Stomach smooth muscle (tissue), 2 donors: ENCODE measurements at regions not wholly inside any gene's neighbourhood (a gene's known extent, or its start where the extent isn't known, plus 50 kb on each side); places are given as distances from the start of the nearest gene placed in this dataset.
"Not testable (repeated sequence)": the region's sequence is repeated elsewhere in the genome, so short reads cannot be mapped to it uniquely, and the experiment has no call there.

ENCODE experiments used
- H3K27ac ChIP-seq: one replicate; pipeline ENCODE4 v1.7.0; 2013; ENCODE audit warnings: mild to moderate bottlenecking, low read length, inconsistent platforms
- H3K27me3 ChIP-seq, 2 donors: one replicate each; pipeline ENCODE4 v1.7.0; 2013; ENCODE audit warnings: low read length in 2 of 2; ENCODE audit not compliant: insufficient read depth in 2 of 2, control insufficient read depth in 1 of 2
- H3K36me3 ChIP-seq, 2 donors: one replicate each; pipeline ENCODE4 v1.7.0; 2013; ENCODE audit warnings: low read length in 2 of 2; ENCODE audit not compliant: control insufficient read depth in 2 of 2, insufficient read depth in 2 of 2
- H3K4me1 ChIP-seq: one replicate; pipeline ENCODE4 v1.7.0; 2013; ENCODE audit warnings: low read length; ENCODE audit not compliant: control insufficient read depth, insufficient read depth
- H3K4me3 ChIP-seq, 2 donors: one replicate each; pipeline ENCODE4 v1.7.0; 2013; ENCODE audit warnings: low read length in 2 of 2
- H3K9ac ChIP-seq, 2 donors: one replicate each; pipeline ENCODE4 v1.7.0; 2013; ENCODE audit warnings: low read length in 2 of 2, mild to moderate bottlenecking in 1 of 2
- H3K9me3 ChIP-seq, 2 donors: one replicate each; pipeline ENCODE4 v1.7.0; 2013; ENCODE audit warnings: low read length in 2 of 2; ENCODE audit not compliant: control insufficient read depth in 2 of 2
- donor health status: healthy.
- donor health status: Pancreatic carcinoma.

GRCh38 chr11:87575088-87575487 lies 537.4 kb downstream of the TMEM135 start:
- Histone ChIP-seq H3K27me3 (no peaks in the 10 kb centered on the region), H3K9me3 (no peaks in the 10 kb centered on the region), H3K36me3 (no peaks in the 10 kb centered on the region), H3K9ac (no peak overlapping the region), H3K4me1 (no peaks in the 10 kb centered on the region), H3K27ac (no peak overlapping the region), H3K4me3 (no peak overlapping the region)

- H3K27me3 ChIP-seq: no peaks in the 10 kb centered on the region
- no peaks in the 10 kb centered on the region for H3K36me3 ChIP-seq
- no peak overlapping the region for H3K4me3 ChIP-seq
- H3K9ac ChIP-seq: no peak overlapping the region
- H3K9me3 ChIP-seq: no peaks in the 10 kb centered on the region
- H3K27ac ChIP-seq: no peak overlapping the region
- no peaks in the 10 kb centered on the region for H3K4me1 ChIP-seq
Observed at GRCh38 chr11:87574193-87574592, 536.5 kb downstream of the TMEM135 start.

- H3K36me3 ChIP-seq: no peaks in the 10 kb centered on the region
- H3K27ac ChIP-seq: no peak overlapping the region
- no peaks in the 10 kb centered on the region for H3K9me3 ChIP-seq
- no peak overlapping the region for H3K9ac ChIP-seq
- H3K4me1 ChIP-seq: no peaks in the 10 kb centered on the region
- H3K4me3 ChIP-seq: no peak overlapping the region
- no peaks in the 10 kb centered on the region for H3K27me3 ChIP-seq
Observed at GRCh38 chr11:87573708-87574107, 536.0 kb downstream of the TMEM135 start.

- no peaks in the 10 kb centered on the region for H3K27me3 ChIP-seq
- H3K27ac ChIP-seq: no peak overlapping the region
- H3K36me3 ChIP-seq: no peaks in the 10 kb centered on the region
- no peaks in the 10 kb centered on the region for H3K4me1 ChIP-seq
- no peak overlapping the region for H3K9ac ChIP-seq
- H3K4me3 ChIP-seq: no peak overlapping the region
- H3K9me3 ChIP-seq: no peaks in the 10 kb centered on the region
Observed at GRCh38 chr11:87572881-87573280, 535.1 kb downstream of the TMEM135 start.

GRCh38 chr11:87560352-87560751 lies 522.6 kb downstream of the TMEM135 start:
- Histone ChIP-seq H3K4me1 (no peaks in the 10 kb centered on the region), H3K9ac (no peak overlapping the region), H3K9me3 (no peaks in the 10 kb centered on the region), H3K27ac (no peak overlapping the region), H3K4me3 (no peak overlapping the region), H3K27me3 (no peaks in the 10 kb centered on the region), H3K36me3 (no peaks in the 10 kb centered on the region)

- not testable (repeated sequence) for H3K36me3 ChIP-seq, H3K9ac ChIP-seq, H3K27me3 ChIP-seq, H3K9me3 ChIP-seq, H3K27ac ChIP-seq, H3K4me3 ChIP-seq, H3K4me1 ChIP-seq
Observed at GRCh38 chr11:87559852-87560251, 522.1 kb downstream of the TMEM135 start.

GRCh38 chr11:87555101-87555500 lies 517.4 kb downstream of the TMEM135 start:
- Histone ChIP-seq H3K9me3 (no peaks in the 10 kb centered on the region), H3K4me1 (no peaks in the 10 kb centered on the region), H3K36me3 (no peaks in the 10 kb centered on the region), H3K27ac (no peak overlapping the region), H3K27me3 (no peaks in the 10 kb centered on the region), H3K9ac (no peak overlapping the region), H3K4me3 (no peak overlapping the region)

GRCh38 chr11:87548797-87549196 lies 511.1 kb downstream of the TMEM135 start:
- Histone ChIP-seq H3K9ac (no peak overlapping the region), H3K36me3 (no peaks in the 10 kb centered on the region), H3K4me1 (no peaks in the 10 kb centered on the region), H3K27me3 (no peaks in the 10 kb centered on the region), H3K9me3 (no peaks in the 10 kb centered on the region), H3K27ac (no peak overlapping the region), H3K4me3 (no peak overlapping the region)

GRCh38 chr11:87545858-87546257 lies 508.1 kb downstream of the TMEM135 start:
- no peak overlapping the region for H3K9ac ChIP-seq
- H3K27ac ChIP-seq: no peak overlapping the region
- no peak overlapping the region for H3K4me3 ChIP-seq
- H3K27me3 ChIP-seq: no peaks in the 10 kb centered on the region
- H3K36me3 ChIP-seq: no peaks in the 10 kb centered on the region
- no peaks in the 10 kb centered on the region for H3K9me3 ChIP-seq
- no peaks in the 10 kb centered on the region for H3K4me1 ChIP-seq

GRCh38 chr11:87539596-87539995 lies 501.9 kb downstream of the TMEM135 start:
- H3K4me1 ChIP-seq: no peaks in the 10 kb centered on the region
- H3K4me3 ChIP-seq: no peak overlapping the region
- no peaks in the 10 kb centered on the region for H3K9me3 ChIP-seq
- no peak overlapping the region for H3K9ac ChIP-seq
- H3K27me3 ChIP-seq: no peaks in the 10 kb centered on the region
- H3K36me3 ChIP-seq: no peaks in the 10 kb centered on the region
- no peak overlapping the region for H3K27ac ChIP-seq

- H3K4me1 ChIP-seq: no peaks in the 10 kb centered on the region
- no peaks in the 10 kb centered on the region for H3K9me3 ChIP-seq
- no peaks in the 10 kb centered on the region for H3K27me3 ChIP-seq
- no peak overlapping the region for H3K9ac ChIP-seq
- no peak overlapping the region for H3K4me3 ChIP-seq
- no peaks in the 10 kb centered on the region for H3K36me3 ChIP-seq
- H3K27ac ChIP-seq: no peak overlapping the region
Observed at GRCh38 chr11:87536565-87536964, 498.8 kb downstream of the TMEM135 start.

GRCh38 chr11:87536016-87536415 lies 498.3 kb downstream of the TMEM135 start:
- Histone ChIP-seq H3K27ac (no peak overlapping the region), H3K4me1 (no peaks in the 10 kb centered on the region), H3K9ac (no peak overlapping the region), H3K27me3 (no peaks in the 10 kb centered on the region), H3K9me3 (no peaks in the 10 kb centered on the region), H3K4me3 (no peak overlapping the region), H3K36me3 (no peaks in the 10 kb centered on the region)
